Left cardiac atrium (tissue), 4 donors: ENCODE measurements at regions not wholly inside any gene's neighbourhood (a gene's known extent, or its start where the extent isn't known, plus 50 kb on each side); places are given as distances from the start of the nearest gene placed in this dataset.

Experiments
- ATAC-seq, 2 donors: fragments of 200-7000 bp; cut with Tn5 transposase; one replicate each; pipeline ENCODE4 v1.9.1; 2020; ENCODE audit warnings: mild to moderate bottlenecking in 2 of 2, moderate library complexity in 2 of 2
- DNase-seq: peaks from one replicate; pipeline ENCODE4 v3.0.0-alpha.2; 2020
- intact Hi-C, 2 donors: fragments of 100-400 bp; cut with DNase I; formaldehyde crosslinking; loops; one replicate each; pipeline versions ENCODE4 v1.14.1 to v1.15.1; 2022 to 2023
- donor health status: DM: no; HTN: yes; CAD: no.
- donor health status: DM: no; HTN: yes; CAD: no; lungs with severe emphysema.
- donor health status: DM: yes; HTN: yes; CAD: no.
- donor health status: Dilated cardiomyopathy.

DNA sequence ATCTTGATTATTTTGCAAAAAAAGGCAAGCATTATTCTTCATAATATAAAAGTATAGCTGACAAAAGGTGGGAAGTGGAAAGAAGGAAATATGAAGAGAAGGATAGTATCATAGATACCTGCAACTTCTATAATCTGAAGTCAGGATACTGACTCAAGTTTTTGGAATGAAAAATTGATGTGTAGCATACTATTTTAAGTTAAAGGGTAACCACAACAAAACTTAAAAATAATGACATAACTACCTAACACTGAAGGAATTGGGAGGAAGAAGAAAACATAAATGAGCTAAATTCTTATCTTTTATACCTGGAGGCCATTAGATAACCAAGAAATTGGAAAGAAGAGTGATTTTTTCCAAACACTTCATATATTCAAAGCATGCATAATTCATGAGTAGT is 51.8 kb upstream of the TLE1 start:
- ATAC-seq (no peak), DNase-seq (no peak)
- intact Hi-C loops, result no loop called here

DNA sequence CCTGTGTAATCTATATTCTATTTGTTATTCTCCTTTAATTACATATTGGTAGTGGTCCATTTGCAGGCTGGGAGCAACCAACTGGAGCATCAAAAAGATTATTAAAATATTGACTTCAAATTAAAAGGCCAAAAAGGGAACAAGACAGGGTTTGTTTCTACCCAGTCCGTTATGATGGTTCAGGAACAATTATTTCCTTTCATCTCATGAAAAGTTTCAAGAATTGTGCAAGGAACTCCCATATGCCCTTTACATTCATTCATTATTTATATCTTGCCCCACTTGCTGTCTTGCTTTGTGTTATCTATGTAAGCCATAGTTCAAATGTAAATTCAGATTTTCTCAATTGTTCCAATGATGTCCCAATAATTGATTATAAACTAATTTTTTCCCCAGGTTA is 58.7 kb upstream of the TLE1 start:
- intact Hi-C loops, result no loop called here
- no peak for ATAC-seq
- DNase-seq, result no peak

DNA sequence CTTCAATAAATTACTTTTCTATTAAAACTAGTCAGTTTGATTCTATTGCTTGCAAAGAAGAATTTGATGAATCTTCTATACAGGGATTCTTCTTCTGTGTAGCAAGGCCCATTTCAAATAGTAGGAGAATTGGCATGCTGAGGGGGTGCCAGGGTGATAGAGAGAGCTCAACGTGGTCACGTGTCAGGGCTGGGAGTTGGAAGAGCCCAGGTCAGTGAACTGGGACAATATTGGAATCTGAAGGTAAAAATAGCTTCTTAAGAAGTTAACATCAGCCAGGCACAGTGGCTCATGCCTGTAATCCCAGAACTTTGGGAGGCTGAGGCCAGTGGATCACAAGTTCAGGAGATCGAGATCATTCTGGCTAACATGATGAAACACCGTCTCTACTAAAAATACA is 64.1 kb upstream of the TLE1 start:
- intact Hi-C loops, result no loop called here
- ATAC-seq, result no peak

DNA sequence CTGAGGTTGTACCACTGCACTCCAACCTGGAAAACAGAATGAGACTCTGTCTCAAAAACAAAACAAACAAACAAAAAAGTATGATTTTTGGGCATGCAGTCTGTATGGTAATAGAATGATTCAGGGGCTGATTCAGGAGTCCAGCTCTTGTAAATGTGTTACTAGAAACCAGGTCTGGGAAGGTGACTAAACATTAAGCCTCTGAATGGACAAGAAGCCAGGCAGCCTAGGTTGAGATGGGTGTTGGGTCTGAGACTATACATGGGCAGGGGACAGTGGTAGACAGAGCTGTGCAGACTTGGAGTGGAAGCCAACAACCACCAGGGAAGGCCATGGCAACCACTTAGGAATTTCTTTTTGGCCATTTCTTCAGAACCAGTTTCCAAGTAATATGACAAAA is 64.9 kb upstream of the TLE1 start:
- no peak for DNase-seq
- no peak for ATAC-seq
- intact Hi-C loops, result no loop called here

More for the DNA sequence above, 64.1 kb upstream of the TLE1 start:
- no peak for DNase-seq

DNA sequence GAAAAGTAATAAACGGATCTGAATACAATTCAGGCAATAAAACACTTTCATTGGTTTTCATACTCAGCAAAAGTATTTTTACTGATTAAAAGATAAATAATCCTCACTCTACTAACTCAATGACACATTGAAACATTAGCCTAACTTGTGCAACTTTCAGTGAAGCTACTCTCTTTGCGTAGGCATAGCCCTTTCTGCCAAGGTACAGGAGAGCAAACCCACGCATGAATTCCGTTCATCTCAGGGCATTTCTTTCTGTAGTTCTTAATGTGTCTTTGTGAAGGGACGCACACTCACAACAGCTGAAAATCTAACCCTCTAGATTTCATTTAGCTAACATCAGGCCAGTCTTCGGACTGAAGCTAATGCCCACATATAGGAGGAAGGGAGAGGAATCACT is 66.4 kb upstream of the TLE1 start:
- ATAC-seq, result no peak
- intact Hi-C loops, result no loop called here
- no peak for DNase-seq

DNA sequence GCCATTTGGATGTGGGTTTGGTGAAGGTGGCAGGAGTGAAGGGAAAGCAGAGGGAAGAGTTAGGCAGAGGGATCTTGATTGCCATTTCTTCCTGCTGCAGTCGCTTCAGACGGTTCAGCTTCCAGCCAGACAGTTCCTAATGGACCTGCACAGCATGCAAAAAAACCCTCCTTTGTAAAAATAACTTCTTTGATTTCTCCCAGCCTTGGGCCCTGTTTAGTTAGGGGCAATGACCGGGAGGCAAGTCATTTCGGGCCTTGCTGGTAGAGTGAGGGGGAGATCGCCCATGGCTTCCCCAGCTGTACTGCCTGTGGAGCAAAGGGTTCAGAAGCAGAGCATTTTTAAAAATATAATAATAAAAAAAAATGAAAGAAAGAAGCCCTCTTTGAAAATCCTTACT is 67.2 kb upstream of the TLE1 start:
- ATAC-seq, result no peak
- DNase-seq, result no peak
- intact Hi-C loops, result no loop called here

DNA sequence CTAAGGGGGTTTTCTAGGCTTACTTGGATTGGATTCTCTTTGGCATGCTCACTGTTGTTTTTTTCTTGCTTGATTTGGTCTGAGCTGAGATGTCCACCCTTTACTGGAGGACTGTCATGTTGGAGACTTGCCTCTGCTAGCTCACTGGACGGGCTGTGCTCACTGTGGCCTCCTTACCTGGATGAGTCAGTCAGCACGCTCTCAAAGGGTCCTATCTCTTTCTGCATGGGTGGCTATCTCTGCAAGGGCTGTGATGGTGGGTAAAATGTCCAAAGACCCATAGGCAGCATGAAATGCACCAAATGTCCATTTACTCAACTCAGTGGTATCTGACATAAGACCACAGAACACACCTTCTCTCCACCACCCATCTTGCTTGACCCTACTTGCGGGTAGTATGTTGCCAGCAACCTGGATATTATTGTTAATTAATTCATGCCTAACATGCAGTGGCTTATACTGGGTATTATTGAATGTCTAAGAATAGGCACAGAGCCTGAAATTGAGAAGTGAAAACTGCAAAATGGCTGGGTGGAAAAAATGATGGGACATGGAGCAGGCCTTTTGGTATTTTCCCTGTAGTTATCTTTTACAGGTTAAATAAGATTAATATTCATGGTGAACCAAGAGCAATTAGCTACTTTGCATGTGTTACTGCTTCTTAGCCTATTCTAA is 68.9 kb upstream of the TLE1 start:
- DNase-seq (no peak), ATAC-seq (no peak)
- intact Hi-C loops, result no loop called here

GRCh38 chr9:81759680-81760215 is 70.4 kb upstream of the TLE1 start:
- peak; percentile 57 for DNase-seq
- peak in 1 of 2 donors; percentile 69 for ATAC-seq
- intact Hi-C loops, result no loop called here

- DNase-seq (no peak), ATAC-seq (no peak)
- intact Hi-C loops, result no loop called here
Measured at GRCh38 chr9:81767921-81768320, 78.6 kb upstream of the TLE1 start.

GRCh38 chr9:81771571-81771970 is 82.2 kb upstream of the TLE1 start:
- intact Hi-C loops, result no loop called here
- DNase-seq, result no peak
- ATAC-seq, result peak in 1 of 2 donors; percentile 78

GRCh38 chr9:81772144-81772543 is 82.8 kb upstream of the TLE1 start:
- DNase-seq (no peak), ATAC-seq (no peak)
- intact Hi-C loops, result no loop called here

DNA sequence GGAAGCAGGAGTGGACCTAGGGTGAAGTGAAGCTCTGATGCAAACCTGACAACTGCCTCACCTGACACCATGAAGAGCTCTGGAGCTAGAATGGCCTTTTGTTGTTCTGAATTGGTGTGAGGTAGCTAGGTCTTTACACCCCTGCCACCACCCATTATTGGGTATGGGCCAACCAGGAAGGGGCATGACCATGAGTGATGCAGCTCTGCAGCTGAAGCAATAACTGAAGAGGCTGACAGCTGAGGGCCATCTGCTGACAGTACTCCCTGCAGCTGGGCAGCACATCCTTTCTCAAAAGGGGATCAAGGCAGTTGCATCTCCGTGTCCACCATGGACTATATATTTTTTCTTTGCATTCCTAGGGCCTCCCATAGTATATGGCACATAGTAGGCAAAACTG is 87.0 kb upstream of the TLE1 start:
- intact Hi-C loops, result no loop called here
- DNase-seq, result no peak
- ATAC-seq, result no peak

GRCh38 chr9:81776834-81777233 is 87.5 kb upstream of the TLE1 start:
- ATAC-seq, result no peak
- intact Hi-C loops, result no loop called here
- DNase-seq, result no peak

GRCh38 chr9:81777482-81777881 is 88.1 kb upstream of the TLE1 start:
- DNase-seq (no peak), ATAC-seq (no peak)
- intact Hi-C loops, result no loop called here

- no peak for ATAC-seq
- no peak for DNase-seq
- intact Hi-C loops, result no loop called here
Measured at GRCh38 chr9:81782313-81782995, 93.1 kb upstream of the TLE1 start.

DNA sequence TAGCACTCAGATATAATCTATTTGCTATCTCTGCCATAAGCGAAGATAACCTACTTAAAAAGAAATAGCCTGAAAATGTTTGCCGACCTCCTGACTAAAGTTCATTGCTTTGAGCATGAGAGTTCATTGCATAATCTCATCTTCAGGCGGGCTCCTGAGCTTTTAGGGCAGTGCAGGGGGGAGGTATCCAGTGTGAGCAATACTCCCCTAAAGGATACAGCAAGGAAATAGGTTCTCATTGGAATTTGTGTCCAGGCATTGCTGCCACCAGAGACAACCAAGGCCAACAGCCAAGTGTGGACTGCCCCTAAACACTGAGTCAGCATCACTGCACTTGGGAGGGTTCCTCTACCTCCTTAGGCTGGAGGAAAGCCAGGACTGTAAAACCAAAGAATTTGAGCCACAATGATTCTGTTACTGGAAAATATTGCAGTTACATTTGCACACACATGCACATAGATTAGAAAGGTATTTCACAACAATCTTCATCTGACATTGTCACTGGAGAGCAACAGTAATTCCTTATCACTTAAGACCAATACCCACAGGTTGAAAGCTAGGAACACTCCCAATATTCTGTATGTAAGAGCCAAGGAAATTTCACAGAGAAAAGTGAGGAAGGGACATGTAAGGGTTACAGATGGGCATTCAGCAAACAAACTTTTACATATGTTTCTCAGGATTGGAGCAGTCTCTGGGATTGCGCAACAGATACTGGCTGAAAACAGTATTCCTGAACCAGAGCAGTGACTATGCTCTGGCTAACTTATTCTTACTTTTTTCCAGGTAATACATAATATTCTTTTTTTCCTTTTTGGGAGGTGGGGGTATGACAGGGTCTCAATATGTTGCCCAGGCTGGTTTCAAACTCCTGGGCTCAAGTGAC is 98.6 kb upstream of the TLE1 start:
- DNase-seq (peak; percentile 56), ATAC-seq (peak; percentile 50 to 88)
- intact Hi-C loops, result no loop called here

GRCh38 chr9:81789721-81790120 is 100.4 kb upstream of the TLE1 start:
- intact Hi-C loops, result no loop called here
- ATAC-seq, result no peak
- no peak for DNase-seq

- ATAC-seq, result no peak
Measured at GRCh38 chr9:81790166-81790565, 100.8 kb upstream of the TLE1 start.

GRCh38 chr9:81791076-81791475 is 101.7 kb upstream of the TLE1 start:
- intact Hi-C loops, result no loop called here
- ATAC-seq (no peak), DNase-seq (no peak)

More at GRCh38 chr9:81790166-81790565, 100.8 kb upstream of the TLE1 start:
- DNase-seq, result no peak
- intact Hi-C loops, result no loop called here

- intact Hi-C loops, result no loop called here
Measured at GRCh38 chr9:81798606-81799005, 109.3 kb upstream of the TLE1 start.

More at GRCh38 chr9:81798606-81799005, 109.3 kb upstream of the TLE1 start:
- DNase-seq (peak; percentile 30), ATAC-seq (peak in 1 of 2 donors; percentile 85)
